Breast epithelium (tissue), 4 donors: ENCODE measurements at regions not wholly inside any gene's neighbourhood (a gene's known extent, or its start where the extent isn't known, plus 50 kb on each side); places are given as distances from the start of the nearest gene placed in this dataset.

Experiments used
- DNase-seq, 2 donors: peaks; one replicate each; pipeline ENCODE4 v3.0.0-alpha.2; 2019; ENCODE audit warnings: low spot score in 2 of 2
- H3K27ac ChIP-seq, 2 donors: fragments of 200-600 bp; sonication (generic) in 1 of 2; one replicate each; pipeline ENCODE4 v1.5.1; 2016 to 2019; ENCODE audit warnings: mild to moderate bottlenecking in 1 of 2
- H3K27me3 ChIP-seq, 2 donors: fragments of 200-600 bp; sonication (generic) in 1 of 2; one replicate each; pipeline versions ENCODE4 v1.5.1 to v1.6.0; 2017 to 2019; ENCODE audit warnings: control low read depth in 1 of 2, mild to moderate bottlenecking in 1 of 2
- H3K36me3 ChIP-seq: fragments of 200-600 bp; one replicate; pipeline ENCODE4 v1.5.1; 2019
- H3K4me1 ChIP-seq, 2 donors: fragments of 200-600 bp; sonication (generic); one replicate each; pipeline ENCODE4 v1.5.1; 2016 to 2019; ENCODE audit warnings: control low read depth in 1 of 2
- H3K4me3 ChIP-seq, 3 donors: fragments of 200-600 bp; sonication (generic); 1 replicate in 2 of 3; 2 replicates in 1 of 3; pipeline ENCODE4 v1.5.1; 2016 to 2019; ENCODE audit warnings: mild to moderate bottlenecking in 3 of 3, moderate library complexity in 2 of 3
- H3K9me3 ChIP-seq, 2 donors: fragments of 200-600 bp; sonication (generic) in 1 of 2; one replicate each; pipeline ENCODE4 v1.5.1; 2016 to 2019; ENCODE audit warnings: control low read depth in 1 of 2
- POLR2A ChIP-seq: fragments of 450-650 bp; IDR thresholded peaks from one replicate; pipeline ENCODE4 v1.6.1; 2016; ENCODE audit warnings: antibody characterized with exemption, mild to moderate bottlenecking, moderate library complexity
- POLR2AphosphoS5 ChIP-seq, 3 donors: sonication (generic); formaldehyde crosslinking; IDR thresholded peaks; one replicate each; pipeline ENCODE4 v1.6.1; 2017; ENCODE audit warnings: antibody characterized with exemption in 3 of 3
- intact Hi-C: fragments of 100-400 bp; cut with DNase I; formaldehyde crosslinking; loops from one replicate; pipeline ENCODE4 v1.15.1; 2023; ENCODE audit warnings: low total_unique reads
- TF ChIP-seq, protein P1 (sequence below), 3 donors: fragments of 450-650 bp; IDR thresholded peaks; one replicate each; pipeline ENCODE4 v1.5.1; 2016 to 2017; ENCODE audit warnings: antibody characterized with exemption in 3 of 3, mild to moderate bottlenecking in 3 of 3, moderate library complexity in 3 of 3

- H3K27me3 ChIP-seq, result no peaks in the 10 kb centered on the region
- DNase-seq, result no peak
- H3K9me3 ChIP-seq, result no peaks in the 10 kb centered on the region
- H3K4me1 ChIP-seq, result no peaks in the 10 kb centered on the region
- TF ChIP-seq POLR2A (no peak), POLR2AphosphoS5 (IDR thresholded peaks at IDR 0.05) (no peak)
- TF ChIP-seq, protein P1, sequence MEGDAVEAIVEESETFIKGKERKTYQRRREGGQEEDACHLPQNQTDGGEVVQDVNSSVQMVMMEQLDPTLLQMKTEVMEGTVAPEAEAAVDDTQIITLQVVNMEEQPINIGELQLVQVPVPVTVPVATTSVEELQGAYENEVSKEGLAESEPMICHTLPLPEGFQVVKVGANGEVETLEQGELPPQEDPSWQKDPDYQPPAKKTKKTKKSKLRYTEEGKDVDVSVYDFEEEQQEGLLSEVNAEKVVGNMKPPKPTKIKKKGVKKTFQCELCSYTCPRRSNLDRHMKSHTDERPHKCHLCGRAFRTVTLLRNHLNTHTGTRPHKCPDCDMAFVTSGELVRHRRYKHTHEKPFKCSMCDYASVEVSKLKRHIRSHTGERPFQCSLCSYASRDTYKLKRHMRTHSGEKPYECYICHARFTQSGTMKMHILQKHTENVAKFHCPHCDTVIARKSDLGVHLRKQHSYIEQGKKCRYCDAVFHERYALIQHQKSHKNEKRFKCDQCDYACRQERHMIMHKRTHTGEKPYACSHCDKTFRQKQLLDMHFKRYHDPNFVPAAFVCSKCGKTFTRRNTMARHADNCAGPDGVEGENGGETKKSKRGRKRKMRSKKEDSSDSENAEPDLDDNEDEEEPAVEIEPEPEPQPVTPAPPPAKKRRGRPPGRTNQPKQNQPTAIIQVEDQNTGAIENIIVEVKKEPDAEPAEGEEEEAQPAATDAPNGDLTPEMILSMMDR (IDR thresholded peaks at IDR 0.05), result no peak
- no peak overlapping the region for H3K27ac ChIP-seq
- no peaks in the 10 kb centered on the region for H3K36me3 ChIP-seq
- intact Hi-C loops, result no loop called here
- no peak overlapping the region for H3K4me3 ChIP-seq
Observed at GRCh38 chr14:62084020-62084419, 321.8 kb downstream of the SNAPC1 start.

- Histone ChIP-seq H3K36me3 (no peaks in the 10 kb centered on the region), H3K4me1 (no peaks in the 10 kb centered on the region), H3K9me3 (no peaks in the 10 kb centered on the region), H3K4me3 (no peak overlapping the region), H3K27ac (no peak overlapping the region), H3K27me3 (no peaks in the 10 kb centered on the region)
- TF ChIP-seq POLR2A (no peak), POLR2AphosphoS5 (IDR thresholded peaks at IDR 0.05) (no peak)
- TF ChIP-seq, protein P1 (IDR thresholded peaks at IDR 0.05), result no peak
- DNase-seq, result no peak
- intact Hi-C loops, result no loop called here
Observed at GRCh38 chr14:62087191-62087590, 325.0 kb downstream of the SNAPC1 start.

DNA sequence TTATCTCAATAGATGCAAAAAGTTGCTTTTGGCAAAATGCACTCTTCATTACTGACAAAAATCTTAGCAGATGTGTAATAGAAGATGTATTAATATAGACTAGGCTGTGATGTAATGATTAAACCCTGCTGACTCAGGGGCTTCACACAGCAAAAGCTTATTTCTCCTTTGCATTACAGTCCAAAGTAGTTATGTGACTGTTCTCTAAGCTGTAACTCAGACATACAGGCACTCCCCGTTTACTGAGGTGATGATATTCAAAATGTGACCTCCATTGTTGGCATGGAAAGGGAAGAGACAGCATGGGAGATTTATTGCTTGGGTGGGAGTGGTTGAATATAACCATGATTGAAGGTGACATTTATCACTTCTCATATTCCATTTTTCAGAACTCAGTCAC lies 331.5 kb downstream of the SNAPC1 start:
- H3K4me1 ChIP-seq, result no peaks in the 10 kb centered on the region
- H3K4me3 ChIP-seq, result no peak overlapping the region
- peaks cover 0 to 7% of the 10 kb centered on the region in 2 donors for H3K9me3 ChIP-seq
- no peak for DNase-seq
- intact Hi-C loops, result no loop called here
- H3K27me3 ChIP-seq, result no peaks in the 10 kb centered on the region
- no peak overlapping the region for H3K27ac ChIP-seq
- no peak for TF ChIP-seq POLR2A
- TF ChIP-seq POLR2AphosphoS5 (IDR thresholded peaks at IDR 0.05), result no peak
- TF ChIP-seq, protein P1 (IDR thresholded peaks at IDR 0.05), result no peak
- H3K36me3 ChIP-seq, result no peaks in the 10 kb centered on the region

DNA sequence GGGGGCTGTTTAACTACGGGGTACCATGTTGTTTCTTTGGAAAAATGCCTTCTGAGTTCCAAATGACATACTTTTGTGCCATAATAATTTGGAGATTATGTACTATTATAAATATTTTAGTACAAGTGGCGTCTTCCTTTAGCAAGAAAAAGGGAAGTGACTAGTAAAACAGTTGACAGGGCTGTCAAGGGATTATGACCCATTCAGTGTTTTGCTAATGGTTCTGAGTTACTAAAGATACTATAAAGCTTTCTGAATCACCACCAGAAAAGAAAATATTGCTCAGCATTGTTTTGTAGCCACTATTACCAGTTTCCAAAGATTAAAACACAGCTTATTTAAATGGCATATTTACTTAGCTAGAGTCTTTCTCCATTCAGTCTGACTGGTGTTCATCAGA lies 334.9 kb downstream of the SNAPC1 start:
- H3K4me1 ChIP-seq, result no peaks in the 10 kb centered on the region
- TF ChIP-seq POLR2A, result no peak
- TF ChIP-seq, protein P1 (IDR thresholded peaks at IDR 0.05), result no peak
- TF ChIP-seq POLR2AphosphoS5 (IDR thresholded peaks at IDR 0.05), result no peak

DNA sequence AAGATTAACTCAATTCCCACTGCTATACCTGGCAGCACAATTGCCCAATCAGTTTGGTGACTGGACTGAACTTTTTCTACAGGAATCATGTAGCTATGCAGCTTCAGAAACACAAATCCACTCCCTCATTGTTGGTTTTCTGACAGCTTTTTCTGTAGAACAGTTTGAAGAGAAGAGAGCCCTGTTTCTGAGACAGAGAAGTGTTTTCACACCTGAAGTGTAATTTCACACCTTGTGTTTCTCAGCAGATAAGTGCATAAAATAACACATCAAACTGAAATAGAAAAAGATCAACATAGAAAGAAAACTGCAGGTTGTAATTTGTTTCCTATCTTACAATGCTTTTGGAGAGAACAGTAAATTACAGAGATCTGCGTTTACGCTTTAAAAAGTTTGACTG lies 335.6 kb downstream of the SNAPC1 start:
- H3K4me1 ChIP-seq, result no peaks in the 10 kb centered on the region
- peaks cover 0 to 7% of the 10 kb centered on the region in 2 donors for H3K9me3 ChIP-seq
- H3K4me3 ChIP-seq, result no peak overlapping the region
- H3K36me3 ChIP-seq, result no peaks in the 10 kb centered on the region
- intact Hi-C loops, result no loop called here
- no peaks in the 10 kb centered on the region for H3K27me3 ChIP-seq
- no peak for DNase-seq
- H3K27ac ChIP-seq, result no peak overlapping the region
- TF ChIP-seq POLR2A, result no peak
- TF ChIP-seq, protein P1 (IDR thresholded peaks at IDR 0.05), result no peak
- no peak for TF ChIP-seq POLR2AphosphoS5 (IDR thresholded peaks at IDR 0.05)

More for the DNA sequence above, 334.9 kb downstream of the SNAPC1 start:
- H3K27me3 ChIP-seq, result no peaks in the 10 kb centered on the region
- no peaks in the 10 kb centered on the region for H3K36me3 ChIP-seq
- peaks cover 0 to 7% of the 10 kb centered on the region in 2 donors for H3K9me3 ChIP-seq
- no peak for DNase-seq
- no peak overlapping the region for H3K4me3 ChIP-seq
- intact Hi-C loops, result no loop called here
- H3K27ac ChIP-seq, result no peak overlapping the region
